ENCODE measurements at regions not wholly inside any gene's neighbourhood (a gene's known extent, or its start where the extent isn't known, plus 50 kb on each side); places are given as distances from the start of the nearest gene placed in this dataset.
"Not testable (repeated sequence)": the region's sequence is repeated elsewhere in the genome, so short reads cannot be mapped to it uniquely, and the experiment has no call there.

- Histone ChIP-seq H3K9me3 (no peaks in the 10 kb centered on the region), H3K27me3 (no peaks in the 10 kb centered on the region), H3K36me3 (no peaks in the 10 kb centered on the region), H3K4me3 (no peak overlapping the region), H3K27ac (no peak overlapping the region), H3K4me1 (no peaks in the 10 kb centered on the region)
- intact Hi-C loops (cut with DNase I), result no loop called here
- no peak for ATAC-seq
- TF ChIP-seq CTCF (IDR thresholded peaks at IDR 0.05), result no peak
- DNase-seq, result no peak
Observed at GRCh38 chr1:215022204-215022603, 60.3 kb upstream of the KCNK2 start.

- no peak overlapping the region for H3K4me3 ChIP-seq
- no peak for DNase-seq
- TF ChIP-seq CTCF (IDR thresholded peaks at IDR 0.05), result no peak
- no peak for ATAC-seq
- H3K27me3 ChIP-seq, result no peaks in the 10 kb centered on the region
- H3K9me3 ChIP-seq, result no peaks in the 10 kb centered on the region
- H3K4me1 ChIP-seq, result no peaks in the 10 kb centered on the region
- no peaks in the 10 kb centered on the region for H3K36me3 ChIP-seq
- intact Hi-C loops (cut with DNase I), result no loop called here
- H3K27ac ChIP-seq, result peak overlapping the region; percentile 13
Observed at GRCh38 chr1:215022741-215023141, 59.8 kb upstream of the KCNK2 start.

- ATAC-seq (no peak), DNase-seq (no peak)
- Histone ChIP-seq H3K9me3 (no peaks in the 10 kb centered on the region), H3K4me1 (no peaks in the 10 kb centered on the region), H3K36me3 (no peaks in the 10 kb centered on the region), H3K27me3 (no peaks in the 10 kb centered on the region), H3K27ac (peak overlapping the region; percentile 13), H3K4me3 (no peak overlapping the region)
- intact Hi-C loops (cut with DNase I), result no loop called here
- TF ChIP-seq CTCF (IDR thresholded peaks at IDR 0.05), result no peak
Observed at GRCh38 chr1:215023155-215023832, 59.2 kb upstream of the KCNK2 start.

- no peaks in the 10 kb centered on the region for H3K4me1 ChIP-seq
- TF ChIP-seq CTCF (IDR thresholded peaks at IDR 0.05), result no peak
- no peaks in the 10 kb centered on the region for H3K36me3 ChIP-seq
- no peak for ATAC-seq
- DNase-seq, result no peak
- no peak overlapping the region for H3K27ac ChIP-seq
- no peaks in the 10 kb centered on the region for H3K27me3 ChIP-seq
- H3K9me3 ChIP-seq, result no peaks in the 10 kb centered on the region
- intact Hi-C loops (cut with DNase I), result no loop called here
- H3K4me3 ChIP-seq, result no peak overlapping the region
Observed at GRCh38 chr1:215028954-215029353, 53.6 kb upstream of the KCNK2 start.

- H3K9me3 ChIP-seq; ATAC-seq; H3K4me3 ChIP-seq; H3K27ac ChIP-seq; H3K27me3 ChIP-seq; H3K4me1 ChIP-seq; H3K36me3 ChIP-seq; intact Hi-C loops (cut with DNase I); DNase-seq: not testable (repeated sequence)
Observed at GRCh38 chr1:215030581-215030980, 52.0 kb upstream of the KCNK2 start.

GRCh38 chr1:215031392-215031791, 51.1 kb upstream of the KCNK2 start:
- no peak for ATAC-seq
- TF ChIP-seq CTCF (IDR thresholded peaks at IDR 0.05), result no peak
- no peaks in the 10 kb centered on the region for H3K36me3 ChIP-seq
- no peaks in the 10 kb centered on the region for H3K27me3 ChIP-seq
- H3K9me3 ChIP-seq, result no peaks in the 10 kb centered on the region
- intact Hi-C loops (cut with DNase I), result no loop called here
- H3K4me3 ChIP-seq, result no peak overlapping the region
- DNase-seq, result no peak
- H3K4me1 ChIP-seq, result no peaks in the 10 kb centered on the region
- no peak overlapping the region for H3K27ac ChIP-seq

Data from upper lobe of right lung (tissue), 1 donor.